ENCODE measurements at regions not wholly inside any gene's neighbourhood (a gene's known extent, or its start where the extent isn't known, plus 50 kb on each side); places are given as distances from the start of the nearest gene placed in this dataset.

- no peaks in the 10 kb centered on the region for H3K9me3 Mint-ChIP-seq
- Histone ChIP-seq H4K91ac (ENCODE audit: insufficient read length, low read depth, low read length) (no peak overlapping the region), H2BK120ac (ENCODE audit: low read depth, low read length, poor library complexity, severe bottlenecking) (no peak overlapping the region), H2BK12ac (ENCODE audit: insufficient read length, low read depth, low read length) (no peak overlapping the region), H2BK15ac (ENCODE audit: low read depth, low read length) (no peak overlapping the region), H4K5ac (ENCODE audit: insufficient read length, low read depth, low read length) (no peak overlapping the region), H3T11ph (ENCODE audit: low read length) (no peak overlapping the region), H3K18ac (ENCODE audit: insufficient read length, low read depth, low read length) (no peak overlapping the region), H3K4me2 (ENCODE audit: insufficient read depth, insufficient read length, low read length) (no peak overlapping the region), H3K4ac (ENCODE audit: low read depth, low read length) (no peak overlapping the region), H2BK20ac (ENCODE audit: low read depth, low read length, poor library complexity, severe bottlenecking) (no peak overlapping the region), H3K9me3 (ENCODE audit: control insufficient read depth, low read depth, low read length) (no peaks in the 10 kb centered on the region), H2AK5ac (ENCODE audit: insufficient read length, low read length) (no peak overlapping the region), H3K27ac (ENCODE audit: insufficient read length, low read depth, low read length) (no peak overlapping the region), H3K14ac (ENCODE audit: insufficient read depth, low read length) (no peak overlapping the region), H3K23ac (ENCODE audit: insufficient read length, low read depth, low read length) (no peak overlapping the region), H3K23me2 (ENCODE audit: insufficient read length, low read depth, low read length, poor library complexity, severe bottlenecking) (no peaks in the 10 kb centered on the region), H3K79me1 (ENCODE audit: insufficient read depth, low read depth, low read length, poor library complexity, severe bottlenecking) (no peaks in the 10 kb centered on the region), H2BK5ac (ENCODE audit: insufficient read length, low read length) (no peak overlapping the region), H3K4me1 (ENCODE audit: insufficient read depth, low read length) (no peaks in the 10 kb centered on the region), H4K20me1 (ENCODE audit: control insufficient read depth, insufficient read depth, insufficient read length) (no peaks in the 10 kb centered on the region), H4K8ac (replicated peaks; ENCODE audit: insufficient read length, low read depth, low read length) (no peak overlapping the region), H3K79me2 (ENCODE audit: insufficient read depth, low read length) (no peaks in the 10 kb centered on the region), H2AFZ (ENCODE audit: low read length) (no peak overlapping the region), H3K9ac (ENCODE audit: extremely low read depth, insufficient read length, low read length) (no peak overlapping the region), H3K27me3 (ENCODE audit: insufficient read depth, low read length) (no peaks in the 10 kb centered on the region), H3K56ac (ENCODE audit: insufficient read length, low read depth, low read length) (no peak overlapping the region)
- H3K36me3 Mint-ChIP-seq (ENCODE audit: insufficient read depth in 1 of 3, low read depth in 3 of 3) = no peaks in the 10 kb centered on the region
- peaks cover 6% of the 10 kb centered on the region for H3K27me3 Mint-ChIP-seq (ENCODE audit: low read depth)
- no peak for DNase-seq
- no peak for TF ChIP-seq CTCF (conservative IDR thresholded peaks at IDR 0.05)
- H3K4me1 Mint-ChIP-seq = peaks cover 10% of the 10 kb centered on the region in 2 experiments
- H3K4me3 Mint-ChIP-seq = no peak overlapping the region
- no peak overlapping the region for H3K27ac Mint-ChIP-seq
- no CpG with 5 or more reads among the region's 15 CpGs for WGBS (ENCODE audit: extremely low coverage, insufficient read length, low lambda C conversion rate)
Measured at GRCh38 chr1:234716908-234717375, 107.0 kb upstream of the IRF2BP2 start.

Data from H9 (cell line).